Activated B cell treated with CpG ODN at 0.5 μM for 24 hours (primary cell): ENCODE measurements at regions not wholly inside any gene's neighbourhood (a gene's known extent, or its start where the extent isn't known, plus 50 kb on each side); places are given as distances from the start of the nearest gene placed in this dataset.

Experiments
- ATAC-seq: fragments of 200-7000 bp; cut with Tn5 transposase; one replicate; pipeline ENCODE4 v1.10.0; 2021; ENCODE audit warnings: low read depth, mild to moderate bottlenecking, moderate library complexity
- CTCF ChIA-PET: fragments of 350-600 bp; sonication (Branson Sonifier 250); formaldehyde crosslinking; loops from one replicate; lab custom pipeline; 2021; ENCODE audit warnings: antibody characterized with exemption; lab: Charles Lee
- POLR2A ChIA-PET: fragments of 350-600 bp; sonication (Branson Sonifier 250); formaldehyde crosslinking; loops from one replicate; lab custom pipeline; 2021; ENCODE audit warnings: antibody characterized with exemption; lab: Charles Lee
- DNase-seq: peaks from one replicate; pipeline ENCODE4 v3.0.0; 2022
- H3K27ac Mint-ChIP-seq: one replicate; pipeline ENCODE4 v1.8.0; 2020; ENCODE audit warnings: mixed read lengths
- H3K27me3 Mint-ChIP-seq: one replicate; pipeline ENCODE4 v1.8.0; 2021; ENCODE audit warnings: mixed read lengths
- H3K36me3 Mint-ChIP-seq: one replicate; pipeline ENCODE4 v1.8.0; 2021; ENCODE audit warnings: low read depth, mixed read lengths
- H3K4me1 Mint-ChIP-seq: one replicate; pipeline ENCODE4 v1.8.0; 2021; ENCODE audit warnings: mixed read lengths
- H3K4me3 Mint-ChIP-seq: one replicate; pipeline ENCODE4 v1.8.0; 2020; ENCODE audit warnings: mild to moderate bottlenecking, mixed read lengths
- H3K9me3 Mint-ChIP-seq: one replicate; pipeline ENCODE4 v1.8.0; 2020; ENCODE audit warnings: mixed read lengths
- intact Hi-C: fragments of 100-400 bp; cut with micrococcal nuclease; formaldehyde crosslinking; loops from one replicate; pipeline ENCODE4 v1.15.1; 2024
- TF ChIP-seq, protein P1 (sequence below): fragments of 200-600 bp; IDR thresholded peaks from one replicate; pipeline ENCODE4 v1.8.0; 2022; ENCODE audit warnings: antibody characterized with exemption, mild to moderate bottlenecking

DNA sequence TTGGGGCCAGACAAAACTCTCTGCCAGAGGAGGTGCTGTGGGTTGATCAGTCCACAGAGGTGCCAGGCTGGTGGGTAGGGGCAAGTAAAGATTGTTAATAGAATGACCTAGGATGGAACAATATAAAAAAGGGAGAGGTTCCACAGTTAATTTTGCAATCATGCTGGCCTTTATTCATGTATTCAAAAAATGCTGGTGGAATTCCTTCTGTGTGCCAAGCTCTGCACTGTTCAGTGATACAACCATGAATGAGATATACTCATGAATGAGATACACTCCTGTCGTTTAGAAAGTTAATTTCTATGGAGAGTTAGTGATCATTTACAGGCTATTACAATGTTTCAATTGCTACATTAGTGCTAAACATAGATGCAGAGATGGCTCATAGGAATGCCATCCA lies 252.6 kb upstream of the RMST start:
- no peaks in the 10 kb centered on the region for H3K27me3 Mint-ChIP-seq
- TF ChIP-seq, protein P1, sequence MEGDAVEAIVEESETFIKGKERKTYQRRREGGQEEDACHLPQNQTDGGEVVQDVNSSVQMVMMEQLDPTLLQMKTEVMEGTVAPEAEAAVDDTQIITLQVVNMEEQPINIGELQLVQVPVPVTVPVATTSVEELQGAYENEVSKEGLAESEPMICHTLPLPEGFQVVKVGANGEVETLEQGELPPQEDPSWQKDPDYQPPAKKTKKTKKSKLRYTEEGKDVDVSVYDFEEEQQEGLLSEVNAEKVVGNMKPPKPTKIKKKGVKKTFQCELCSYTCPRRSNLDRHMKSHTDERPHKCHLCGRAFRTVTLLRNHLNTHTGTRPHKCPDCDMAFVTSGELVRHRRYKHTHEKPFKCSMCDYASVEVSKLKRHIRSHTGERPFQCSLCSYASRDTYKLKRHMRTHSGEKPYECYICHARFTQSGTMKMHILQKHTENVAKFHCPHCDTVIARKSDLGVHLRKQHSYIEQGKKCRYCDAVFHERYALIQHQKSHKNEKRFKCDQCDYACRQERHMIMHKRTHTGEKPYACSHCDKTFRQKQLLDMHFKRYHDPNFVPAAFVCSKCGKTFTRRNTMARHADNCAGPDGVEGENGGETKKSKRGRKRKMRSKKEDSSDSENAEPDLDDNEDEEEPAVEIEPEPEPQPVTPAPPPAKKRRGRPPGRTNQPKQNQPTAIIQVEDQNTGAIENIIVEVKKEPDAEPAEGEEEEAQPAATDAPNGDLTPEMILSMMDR = no peak
- POLR2A ChIA-PET = no interaction called here
- no peak overlapping the region for H3K27ac Mint-ChIP-seq
- H3K36me3 Mint-ChIP-seq = no peaks in the 10 kb centered on the region
- CTCF ChIA-PET = no interaction called here
- ATAC-seq (no peak), DNase-seq (no peak)
- intact Hi-C loops = no loop called here
- no peak overlapping the region for H3K4me3 Mint-ChIP-seq
- H3K9me3 Mint-ChIP-seq = peaks cover 5% of the 10 kb centered on the region
- no peaks in the 10 kb centered on the region for H3K4me1 Mint-ChIP-seq

DNA sequence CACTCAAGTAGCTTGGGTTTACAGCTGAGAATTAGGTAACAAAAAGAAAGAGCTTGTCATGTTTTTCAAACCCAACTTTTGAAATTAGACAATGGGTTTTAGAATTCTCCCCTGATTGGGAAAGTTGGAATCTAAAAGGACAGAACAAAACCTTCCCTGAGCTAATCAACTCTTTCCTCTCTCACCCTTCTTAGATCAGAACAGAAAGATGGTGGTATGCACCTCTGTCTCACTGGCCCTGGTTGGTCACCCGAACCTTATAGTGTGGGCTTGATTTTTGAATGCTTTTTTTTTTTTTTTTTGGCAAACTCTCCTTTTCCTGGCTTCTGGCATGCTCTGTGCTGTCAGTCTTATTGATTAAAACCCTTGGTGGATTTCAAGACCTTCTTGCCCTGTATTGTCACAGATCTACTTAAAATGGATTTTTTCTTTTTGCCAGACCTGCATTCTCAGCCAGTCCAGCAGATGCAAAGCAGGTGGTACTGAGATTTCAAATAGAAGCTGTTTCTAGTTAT lies 251.1 kb upstream of the RMST start:
- no peak for ATAC-seq
- POLR2A ChIA-PET = no interaction called here
- Mint-ChIP-seq H3K27ac (no peak overlapping the region), H3K4me3 (no peak overlapping the region), H3K27me3 (no peaks in the 10 kb centered on the region), H3K4me1 (no peaks in the 10 kb centered on the region), H3K9me3 (peaks cover 5% of the 10 kb centered on the region), H3K36me3 (no peaks in the 10 kb centered on the region)
- CTCF ChIA-PET = no interaction called here
- intact Hi-C loops = no loop called here
- no peak for DNase-seq
- TF ChIP-seq, protein P1 = no peak

DNA sequence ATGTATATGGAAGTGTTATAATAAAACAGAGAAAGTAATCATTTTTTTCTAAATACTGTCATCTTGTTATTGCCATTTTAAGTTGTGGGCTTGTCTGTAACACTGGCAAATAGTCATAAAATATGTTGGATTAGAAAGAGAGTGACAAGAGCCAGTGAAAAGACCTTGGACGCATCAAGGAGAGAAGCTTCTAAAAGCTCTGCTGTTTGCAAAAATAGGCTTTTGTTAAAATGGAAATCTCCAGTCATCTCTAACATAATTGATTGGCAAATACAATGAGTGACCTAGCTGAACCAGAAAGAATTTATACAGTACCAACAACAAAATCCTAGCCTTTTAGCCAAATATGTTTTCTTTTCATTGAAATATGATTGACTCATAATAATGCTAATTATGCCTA lies 245.8 kb upstream of the RMST start:
- Mint-ChIP-seq H3K36me3 (no peaks in the 10 kb centered on the region), H3K4me3 (no peak overlapping the region), H3K4me1 (no peaks in the 10 kb centered on the region), H3K27me3 (no peaks in the 10 kb centered on the region), H3K27ac (no peak overlapping the region), H3K9me3 (no peaks in the 10 kb centered on the region)
- TF ChIP-seq, protein P1 = no peak
- ChIA-PET CTCF (no interaction called here), POLR2A (no interaction called here)
- intact Hi-C loops = no loop called here
- DNase-seq = no peak
- ATAC-seq = no peak

DNA sequence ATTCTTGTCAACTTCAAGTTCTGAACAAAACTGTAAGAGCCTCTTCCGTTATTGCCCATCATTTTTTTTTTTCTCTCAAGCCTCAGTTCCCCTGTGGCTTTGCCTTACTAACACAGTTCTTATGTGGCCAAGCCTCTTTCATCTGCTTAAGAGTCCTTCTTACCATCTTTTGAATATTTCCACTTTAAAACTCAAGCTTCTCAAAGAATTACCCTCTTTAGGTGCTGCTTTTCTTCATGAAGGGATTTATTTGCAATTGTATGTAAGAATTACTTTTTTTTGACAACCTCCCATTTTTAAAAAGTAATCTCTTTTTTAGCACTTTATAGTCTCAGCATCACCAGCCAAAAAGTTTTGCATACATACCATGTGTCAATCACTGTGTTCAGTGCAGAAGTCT lies 240.2 kb upstream of the RMST start:
- no peak overlapping the region for H3K4me3 Mint-ChIP-seq
- H3K4me1 Mint-ChIP-seq = no peaks in the 10 kb centered on the region
- no peaks in the 10 kb centered on the region for H3K36me3 Mint-ChIP-seq
- ATAC-seq = no peak
- DNase-seq = no peak
- H3K9me3 Mint-ChIP-seq = no peaks in the 10 kb centered on the region
- TF ChIP-seq, protein P1 = no peak
- POLR2A ChIA-PET = no interaction called here
- CTCF ChIA-PET = interaction anchor here (0.6 kb wide), 1 partner anchor 899 kb away, joined by 3 read pairs; no protein-coding TSS in a partner anchor
- H3K27ac Mint-ChIP-seq = no peak overlapping the region
- H3K27me3 Mint-ChIP-seq = no peaks in the 10 kb centered on the region
- intact Hi-C loops = no loop called here

DNA sequence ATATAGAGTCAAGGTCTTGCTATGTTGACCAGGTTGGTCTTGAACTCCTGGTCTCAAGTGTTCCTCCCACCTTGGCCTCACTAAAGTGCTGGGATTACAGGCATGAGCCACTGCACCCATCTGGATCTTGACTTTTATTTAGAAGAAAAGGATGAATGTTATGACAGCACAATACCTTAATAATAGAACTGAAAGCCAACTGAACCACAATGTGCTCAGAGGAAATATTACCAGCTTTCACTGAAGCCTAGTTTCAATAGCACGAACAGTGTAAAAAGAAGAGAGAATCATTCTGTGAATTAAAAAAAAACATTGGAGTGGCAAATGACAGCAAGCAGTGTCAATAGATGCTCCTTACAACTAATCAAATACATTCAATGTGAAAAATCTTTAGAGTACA lies 239.2 kb upstream of the RMST start:
- Mint-ChIP-seq H3K4me3 (no peak overlapping the region), H3K27me3 (no peaks in the 10 kb centered on the region), H3K36me3 (no peaks in the 10 kb centered on the region), H3K9me3 (no peaks in the 10 kb centered on the region), H3K27ac (no peak overlapping the region), H3K4me1 (no peaks in the 10 kb centered on the region)
- ChIA-PET CTCF (no interaction called here), POLR2A (no interaction called here)
- DNase-seq (no peak), ATAC-seq (no peak)
- TF ChIP-seq, protein P1 = no peak
- intact Hi-C loops = no loop called here
